Stimulated activated naive CD8-positive, alpha-beta T cell treated with anti-CD3 and anti-CD28 coated beads, Interleukin-15, Interleukin-2, amounts not matched to agents 100 U/mL and 50 U/mL, for 24 hours (primary cell): ENCODE measurements at regions not wholly inside any gene's neighbourhood (a gene's known extent, or its start where the extent isn't known, plus 50 kb on each side); places are given as distances from the start of the nearest gene placed in this dataset.

Source experiments
- ATAC-seq: fragments of 150-1000 bp; cut with Tn5 transposase; one replicate; pipeline ENCODE4 v1.10.0; 2021
- DNase-seq: peaks from one replicate; pipeline ENCODE4 v3.0.0; 2021

- ATAC-seq = no peak
- DNase-seq = no peak
These were observed 279.7 kb downstream of the SS18 start for GRCh38 chr18:25810736-25811135.

- no peak for DNase-seq
- ATAC-seq = no peak
These were observed 284.5 kb downstream of the SS18 start for GRCh38 chr18:25805939-25806338.

GRCh38 chr18:25805323-25805722 lies 285.1 kb downstream of the SS18 start:
- no peak for ATAC-seq
- no peak for DNase-seq

GRCh38 chr18:25799231-25799630 lies 291.2 kb downstream of the SS18 start:
- ATAC-seq (no peak), DNase-seq (no peak)

GRCh38 chr18:25798046-25798445 lies 292.4 kb downstream of the SS18 start:
- ATAC-seq = no peak
- DNase-seq = no peak

- ATAC-seq = no peak
- no peak for DNase-seq
These were observed 295.2 kb downstream of the SS18 start for GRCh38 chr18:25795213-25795612.

- no peak for DNase-seq
- ATAC-seq = no peak
These were observed 303.1 kb downstream of the SS18 start for GRCh38 chr18:25787276-25787675.

- DNase-seq (no peak), ATAC-seq (no peak)
These were observed 303.7 kb downstream of the SS18 start for GRCh38 chr18:25786758-25787157.

- ATAC-seq = no peak
- DNase-seq = no peak
These were observed 310.3 kb downstream of the SS18 start for GRCh38 chr18:25780105-25780504.

GRCh38 chr18:25771796-25772195 lies 318.6 kb downstream of the SS18 start:
- DNase-seq = no peak
- ATAC-seq = no peak

GRCh38 chr18:25764777-25765176 lies 325.6 kb downstream of the SS18 start:
- ATAC-seq = no peak
- DNase-seq = no peak

GRCh38 chr18:25759111-25759510 lies 331.3 kb downstream of the SS18 start:
- ATAC-seq = no peak
- DNase-seq = no peak

GRCh38 chr18:25743646-25744151 lies 346.7 kb downstream of the SS18 start:
- ATAC-seq (no peak), DNase-seq (no peak)

GRCh38 chr18:25739376-25739775 lies 351.0 kb downstream of the SS18 start:
- ATAC-seq (no peak), DNase-seq (no peak)

- ATAC-seq (no peak), DNase-seq (no peak)
These were observed 352.6 kb downstream of the SS18 start for GRCh38 chr18:25737710-25738311.

GRCh38 chr18:25736516-25736915 lies 353.9 kb downstream of the SS18 start:
- DNase-seq (no peak), ATAC-seq (no peak)

- no peak for DNase-seq
- no peak for ATAC-seq
These were observed 355.0 kb downstream of the SS18 start for GRCh38 chr18:25735459-25735858.

- ATAC-seq (no peak), DNase-seq (no peak)
These were observed 356.1 kb downstream of the SS18 start for GRCh38 chr18:25734336-25734735.

- ATAC-seq = no peak
- DNase-seq = no peak
These were observed 357.6 kb downstream of the SS18 start for GRCh38 chr18:25732862-25733261.

GRCh38 chr18:25729072-25729471 lies 361.3 kb downstream of the SS18 start:
- no peak for DNase-seq
- ATAC-seq = no peak

GRCh38 chr18:25727281-25727985 lies 363.0 kb downstream of the SS18 start:
- ATAC-seq = no peak
- DNase-seq = no peak

- DNase-seq (no peak), ATAC-seq (no peak)
These were observed 364.1 kb downstream of the SS18 start for GRCh38 chr18:25726298-25726697.

GRCh38 chr18:25725501-25725900 lies 364.9 kb downstream of the SS18 start:
- ATAC-seq (no peak), DNase-seq (no peak)

- no peak for ATAC-seq
- no peak for DNase-seq
These were observed 365.4 kb downstream of the SS18 start for GRCh38 chr18:25724997-25725396.
